ENCODE measurements at regions not wholly inside any gene's neighbourhood (a gene's known extent, or its start where the extent isn't known, plus 50 kb on each side); places are given as distances from the start of the nearest gene placed in this dataset.

- Histone ChIP-seq H3K4me1 (ENCODE audit: insufficient read depth, low read length) (no peaks in the 10 kb centered on the region), H3K9ac (ENCODE audit: low read length) (no peak overlapping the region), H3K27ac (ENCODE audit: low read depth, low read length) (no peak overlapping the region), H4K20me1 (ENCODE audit: insufficient read depth, low read length) (no peaks in the 10 kb centered on the region), H3K4me3 (ENCODE audit: insufficient read depth, low read depth, low read length) (no peak overlapping the region), H3K27me3 (ENCODE audit: insufficient read depth, low read length) (no peaks in the 10 kb centered on the region), H3K36me3 (ENCODE audit: insufficient read depth, low read length) (no peaks in the 10 kb centered on the region), H3K79me2 (ENCODE audit: insufficient read depth, low read length) (no peaks in the 10 kb centered on the region), H3K4me2 (ENCODE audit: low read length) (no peak overlapping the region), H2AFZ (ENCODE audit: low read depth, low read length) (no peak overlapping the region), H3K9me3 (ENCODE audit: insufficient read depth, low read depth, low read length) (no peaks in the 10 kb centered on the region)
- no peak for DNase-seq (ENCODE audit: low read depth)
- no peaks in the 10 kb centered on the region for H3K27me3 Mint-ChIP-seq (ENCODE audit: low read depth, unreplicated experiment)
- H3K4me1 Mint-ChIP-seq (ENCODE audit: low read depth, unreplicated experiment): peaks cover 9% of the 10 kb centered on the region
- no peaks in the 10 kb centered on the region for H3K9me3 Mint-ChIP-seq (ENCODE audit: unreplicated experiment)
- TF ChIP-seq CTCF (IDR thresholded peaks at IDR 0.05; ENCODE audit: insufficient read depth, low read depth, low read length): no peak
- no peak for TF ChIP-seq EZH2 (IDR thresholded peaks at IDR 0.05; ENCODE audit: insufficient read depth, low read length)
- H3K4me3 Mint-ChIP-seq (ENCODE audit: unreplicated experiment): no peak overlapping the region
- no peak overlapping the region for H3K27ac Mint-ChIP-seq (ENCODE audit: unreplicated experiment)
- no peaks in the 10 kb centered on the region for H3K36me3 Mint-ChIP-seq (ENCODE audit: low read depth, unreplicated experiment)
- no peak for FAIRE-seq
Measured at GRCh38 chr2:138428710-138429440, 72.7 kb upstream of the SPOPL start.

GRCh38 chr2:138430181-138430580, 71.4 kb upstream of the SPOPL start:
- DNase-seq (ENCODE audit: low read depth) (no peak), FAIRE-seq (no peak)
- no peaks in the 10 kb centered on the region for H3K27me3 Mint-ChIP-seq (ENCODE audit: low read depth, unreplicated experiment)
- no peaks in the 10 kb centered on the region for H3K9me3 Mint-ChIP-seq (ENCODE audit: unreplicated experiment)
- H3K36me3 Mint-ChIP-seq (ENCODE audit: low read depth, unreplicated experiment): no peaks in the 10 kb centered on the region
- Histone ChIP-seq H3K79me2 (ENCODE audit: insufficient read depth, low read length) (no peaks in the 10 kb centered on the region), H3K27me3 (ENCODE audit: insufficient read depth, low read length) (no peaks in the 10 kb centered on the region), H2AFZ (ENCODE audit: low read depth, low read length) (no peak overlapping the region), H3K4me2 (ENCODE audit: low read length) (no peak overlapping the region), H3K9ac (ENCODE audit: low read length) (no peak overlapping the region), H3K27ac (ENCODE audit: low read depth, low read length) (no peak overlapping the region), H3K36me3 (ENCODE audit: insufficient read depth, low read length) (no peaks in the 10 kb centered on the region), H3K9me3 (ENCODE audit: insufficient read depth, low read depth, low read length) (no peaks in the 10 kb centered on the region), H4K20me1 (ENCODE audit: insufficient read depth, low read length) (no peaks in the 10 kb centered on the region), H3K4me3 (ENCODE audit: insufficient read depth, low read depth, low read length) (no peak overlapping the region), H3K4me1 (ENCODE audit: insufficient read depth, low read length) (no peaks in the 10 kb centered on the region)
- no peak overlapping the region for H3K27ac Mint-ChIP-seq (ENCODE audit: unreplicated experiment)
- H3K4me1 Mint-ChIP-seq (ENCODE audit: low read depth, unreplicated experiment): peaks cover 14% of the 10 kb centered on the region
- TF ChIP-seq CTCF (IDR thresholded peaks at IDR 0.05; ENCODE audit: insufficient read depth, low read depth, low read length) (no peak), EZH2 (IDR thresholded peaks at IDR 0.05; ENCODE audit: insufficient read depth, low read length) (no peak)
- no peak overlapping the region for H3K4me3 Mint-ChIP-seq (ENCODE audit: unreplicated experiment)

GRCh38 chr2:138432971-138433370, 68.6 kb upstream of the SPOPL start:
- H3K27me3 ChIP-seq (ENCODE audit: insufficient read depth, low read length): no peaks in the 10 kb centered on the region
- H3K36me3 ChIP-seq (ENCODE audit: insufficient read depth, low read length): no peaks in the 10 kb centered on the region
- no peak for FAIRE-seq
- no peak overlapping the region for H3K4me3 ChIP-seq (ENCODE audit: insufficient read depth, low read depth, low read length)
- H4K20me1 ChIP-seq (ENCODE audit: insufficient read depth, low read length): no peaks in the 10 kb centered on the region
- no peaks in the 10 kb centered on the region for H3K4me1 ChIP-seq (ENCODE audit: insufficient read depth, low read length)
- H3K4me3 Mint-ChIP-seq (ENCODE audit: unreplicated experiment): no peak overlapping the region
- no peaks in the 10 kb centered on the region for H3K36me3 Mint-ChIP-seq (ENCODE audit: low read depth, unreplicated experiment)
- no peak overlapping the region for H3K4me2 ChIP-seq (ENCODE audit: low read length)
- H3K79me2 ChIP-seq (ENCODE audit: insufficient read depth, low read length): no peaks in the 10 kb centered on the region
- peaks cover 14% of the 10 kb centered on the region for H3K4me1 Mint-ChIP-seq (ENCODE audit: low read depth, unreplicated experiment)
- no peaks in the 10 kb centered on the region for H3K9me3 ChIP-seq (ENCODE audit: insufficient read depth, low read depth, low read length)
- H3K9me3 Mint-ChIP-seq (ENCODE audit: unreplicated experiment): no peaks in the 10 kb centered on the region
- H3K27ac Mint-ChIP-seq (ENCODE audit: unreplicated experiment): no peak overlapping the region
- no peak overlapping the region for H3K27ac ChIP-seq (ENCODE audit: low read depth, low read length)
- H2AFZ ChIP-seq (ENCODE audit: low read depth, low read length): no peak overlapping the region
- TF ChIP-seq CTCF (IDR thresholded peaks at IDR 0.05; ENCODE audit: insufficient read depth, low read depth, low read length) (no peak), EZH2 (IDR thresholded peaks at IDR 0.05; ENCODE audit: insufficient read depth, low read length) (no peak)
- H3K9ac ChIP-seq (ENCODE audit: low read length): no peak overlapping the region
- H3K27me3 Mint-ChIP-seq (ENCODE audit: low read depth, unreplicated experiment): no peaks in the 10 kb centered on the region
- peak; percentile 42 for DNase-seq (ENCODE audit: low read depth)
